Keratinocyte (primary cell): ENCODE measurements at regions not wholly inside any gene's neighbourhood (a gene's known extent, or its start where the extent isn't known, plus 50 kb on each side); places are given as distances from the start of the nearest gene placed in this dataset.

Experiments used
- CTCF ChIP-seq, 3 experiments: IDR thresholded peaks in 1 of 3; conservative IDR thresholded peaks in 1 of 3; optimal IDR thresholded peaks in 1 of 3; 2 replicates in 2 of 3; 3 replicates in 1 of 3; pipeline versions ENCODE3 to v1.5.1; 2011; ENCODE audit warnings: low read length in 3 of 3, mild to moderate bottlenecking in 3 of 3, moderate library complexity in 2 of 3, control low read depth in 1 of 3, inconsistent platforms in 1 of 3; ENCODE audit not compliant: insufficient read depth in 2 of 3; ENCODE audit errors: extremely low read depth in 1 of 3
- EZH2 ChIP-seq: IDR thresholded peaks from one replicate; pipeline ENCODE4 v1.6.1; 2012; ENCODE audit warnings: inconsistent platforms, mild to moderate bottlenecking, low read length, moderate library complexity

GRCh38 chr13:73479351-73479750 lies 420.5 kb downstream of the KLF5 start:
- no peak for TF ChIP-seq CTCF (optimal IDR thresholded peaks at IDR 0.05 in 1 of 3, IDR thresholded peaks at IDR 0.05 in 1 of 3, conservative IDR thresholded peaks at IDR 0.05 in 1 of 3; ENCODE audit: extremely low read depth in 1 of 3, insufficient read depth in 2 of 3, low read length in 3 of 3)
- no peak for TF ChIP-seq EZH2
